Type B pancreatic cell (in vitro differentiated cells): ENCODE measurements at regions not wholly inside any gene's neighbourhood (a gene's known extent, or its start where the extent isn't known, plus 50 kb on each side); places are given as distances from the start of the nearest gene placed in this dataset.

Source experiments
- DNase-seq: peaks from one replicate; pipeline ENCODE4 v3.0.0; 2021; ENCODE audit warnings: mixed read lengths; ENCODE audit not compliant: unreplicated experiment; ENCODE audit errors: extremely low spot score
- H3K27ac Mint-ChIP-seq: 2 replicates; pipeline ENCODE4 v1.8.0; 2021; ENCODE audit warnings: mild to moderate bottlenecking, mixed read lengths
- H3K27me3 Mint-ChIP-seq: 2 replicates; pipeline ENCODE4 v1.8.0; 2021; ENCODE audit warnings: mixed read lengths
- H3K36me3 Mint-ChIP-seq: 2 replicates; pipeline ENCODE4 v1.8.0; 2021; ENCODE audit warnings: mixed read lengths
- H3K4me1 Mint-ChIP-seq: one replicate; pipeline ENCODE4 v1.8.0; 2021; ENCODE audit warnings: mixed read lengths; ENCODE audit not compliant: unreplicated experiment
- H3K4me3 Mint-ChIP-seq: 2 replicates; pipeline ENCODE4 v1.8.0; 2021; ENCODE audit warnings: mild to moderate bottlenecking, mixed read lengths
- H3K9me3 Mint-ChIP-seq: 2 replicates; pipeline ENCODE4 v1.8.0; 2021; ENCODE audit warnings: mixed read lengths
- TF ChIP-seq, protein P1 (sequence below): fragments of 200-600 bp; sonication (generic); conservative IDR thresholded peaks from 2 replicates; pipeline ENCODE4 v1.5.0; 2021; ENCODE audit warnings: antibody characterized with exemption, mild to moderate bottlenecking

DNA sequence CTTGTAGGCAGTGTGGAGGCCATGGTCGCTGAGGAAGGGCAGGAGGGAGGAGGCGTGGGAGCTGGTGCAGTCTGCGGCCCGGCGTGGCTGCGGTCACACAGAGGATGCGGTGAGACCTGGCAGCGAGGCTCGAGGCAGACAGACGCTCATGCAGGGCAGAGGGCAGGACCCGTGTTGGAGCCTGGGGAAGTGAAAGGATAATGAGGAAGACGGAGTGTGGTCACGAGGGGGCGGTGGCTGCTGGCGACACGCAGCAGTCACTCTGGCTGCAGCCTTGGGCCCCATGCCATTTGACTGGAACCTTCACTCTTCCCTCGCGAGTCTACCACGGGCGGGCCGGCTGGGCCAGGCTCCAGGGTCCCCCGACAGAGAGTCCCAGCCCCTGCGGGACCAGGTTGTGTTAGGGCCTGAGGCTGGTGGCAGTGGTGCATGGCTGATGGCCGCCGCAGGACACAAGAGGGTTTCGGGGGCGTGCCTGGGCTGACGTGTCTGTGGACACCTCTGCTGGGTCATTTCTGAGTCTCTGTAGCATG lies 68.8 kb upstream of the HGFAC start:
- TF ChIP-seq, protein P1, sequence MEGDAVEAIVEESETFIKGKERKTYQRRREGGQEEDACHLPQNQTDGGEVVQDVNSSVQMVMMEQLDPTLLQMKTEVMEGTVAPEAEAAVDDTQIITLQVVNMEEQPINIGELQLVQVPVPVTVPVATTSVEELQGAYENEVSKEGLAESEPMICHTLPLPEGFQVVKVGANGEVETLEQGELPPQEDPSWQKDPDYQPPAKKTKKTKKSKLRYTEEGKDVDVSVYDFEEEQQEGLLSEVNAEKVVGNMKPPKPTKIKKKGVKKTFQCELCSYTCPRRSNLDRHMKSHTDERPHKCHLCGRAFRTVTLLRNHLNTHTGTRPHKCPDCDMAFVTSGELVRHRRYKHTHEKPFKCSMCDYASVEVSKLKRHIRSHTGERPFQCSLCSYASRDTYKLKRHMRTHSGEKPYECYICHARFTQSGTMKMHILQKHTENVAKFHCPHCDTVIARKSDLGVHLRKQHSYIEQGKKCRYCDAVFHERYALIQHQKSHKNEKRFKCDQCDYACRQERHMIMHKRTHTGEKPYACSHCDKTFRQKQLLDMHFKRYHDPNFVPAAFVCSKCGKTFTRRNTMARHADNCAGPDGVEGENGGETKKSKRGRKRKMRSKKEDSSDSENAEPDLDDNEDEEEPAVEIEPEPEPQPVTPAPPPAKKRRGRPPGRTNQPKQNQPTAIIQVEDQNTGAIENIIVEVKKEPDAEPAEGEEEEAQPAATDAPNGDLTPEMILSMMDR, result no peak
- H3K9me3 Mint-ChIP-seq, result peaks cover 2% of the 10 kb centered on the region
- peaks cover 22% of the 10 kb centered on the region for H3K4me1 Mint-ChIP-seq
- peaks cover under 1% of the 10 kb centered on the region for H3K36me3 Mint-ChIP-seq
- H3K27me3 Mint-ChIP-seq, result no peaks in the 10 kb centered on the region
- DNase-seq, result no peak
- H3K4me3 Mint-ChIP-seq, result no peak overlapping the region
- no peak overlapping the region for H3K27ac Mint-ChIP-seq

DNA sequence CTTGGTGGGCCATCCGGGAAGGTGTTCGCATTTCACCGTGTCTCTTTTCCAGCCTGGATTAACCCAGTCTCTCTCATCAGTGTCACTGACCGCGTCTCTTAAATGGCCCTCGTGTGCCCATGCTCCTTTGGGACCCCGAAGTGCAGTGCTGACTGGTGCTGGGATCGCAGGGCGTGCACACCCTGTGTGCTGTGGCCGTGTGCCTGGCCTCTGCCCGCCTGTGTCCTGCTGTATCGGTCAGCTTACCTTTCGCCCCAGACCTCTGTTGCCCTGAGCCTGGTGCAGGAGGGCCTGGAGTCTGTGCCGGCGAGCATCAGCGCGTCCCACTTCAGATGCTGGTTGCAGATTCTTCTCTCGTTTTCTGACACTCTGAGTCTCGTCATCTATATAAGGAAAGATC lies 68.3 kb upstream of the HGFAC start:
- Mint-ChIP-seq H3K4me3 (no peak overlapping the region), H3K4me1 (peaks cover 22% of the 10 kb centered on the region), H3K27ac (no peak overlapping the region), H3K27me3 (no peaks in the 10 kb centered on the region), H3K36me3 (peaks cover 4% of the 10 kb centered on the region), H3K9me3 (peaks cover 5% of the 10 kb centered on the region)
- no peak for DNase-seq
- TF ChIP-seq, protein P1, result no peak

DNA sequence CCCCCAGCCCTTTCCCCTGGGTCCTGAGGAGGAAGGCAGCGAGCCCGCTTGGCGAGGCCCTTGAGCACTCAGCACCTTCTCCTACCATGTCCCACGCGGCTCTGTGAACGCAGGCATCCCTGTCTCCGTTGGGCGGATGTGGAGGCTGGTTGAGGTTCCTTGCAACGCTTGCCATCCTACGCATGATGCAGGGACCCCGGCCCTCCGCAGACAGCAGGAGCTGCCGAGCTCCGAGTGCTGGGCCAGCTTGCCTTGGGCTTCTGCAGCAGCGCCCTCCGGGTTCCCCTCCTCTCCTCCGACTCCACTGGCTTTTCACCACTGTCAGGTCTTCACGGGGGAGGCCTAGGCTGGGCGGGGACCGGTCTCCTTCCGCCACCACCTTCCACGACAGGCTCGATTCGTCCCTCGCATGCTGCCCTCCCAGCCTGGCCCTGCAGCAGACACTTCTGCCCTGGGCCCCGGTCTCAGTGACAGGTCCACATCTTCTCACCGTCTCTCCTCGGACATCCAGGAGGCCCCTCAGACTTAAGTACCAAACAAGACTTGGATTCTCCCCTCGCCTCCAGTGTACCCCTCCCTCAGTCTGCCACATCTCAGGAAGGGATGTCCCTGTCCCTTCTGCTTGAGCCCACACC lies 67.6 kb upstream of the HGFAC start:
- peaks cover 22% of the 10 kb centered on the region for H3K4me1 Mint-ChIP-seq
- no peak for DNase-seq
- peaks cover 9% of the 10 kb centered on the region for H3K9me3 Mint-ChIP-seq
- TF ChIP-seq, protein P1, result no peak
- H3K27ac Mint-ChIP-seq, result no peak overlapping the region
- H3K4me3 Mint-ChIP-seq, result no peak overlapping the region
- H3K36me3 Mint-ChIP-seq, result peaks cover 11% of the 10 kb centered on the region
- H3K27me3 Mint-ChIP-seq, result no peaks in the 10 kb centered on the region

DNA sequence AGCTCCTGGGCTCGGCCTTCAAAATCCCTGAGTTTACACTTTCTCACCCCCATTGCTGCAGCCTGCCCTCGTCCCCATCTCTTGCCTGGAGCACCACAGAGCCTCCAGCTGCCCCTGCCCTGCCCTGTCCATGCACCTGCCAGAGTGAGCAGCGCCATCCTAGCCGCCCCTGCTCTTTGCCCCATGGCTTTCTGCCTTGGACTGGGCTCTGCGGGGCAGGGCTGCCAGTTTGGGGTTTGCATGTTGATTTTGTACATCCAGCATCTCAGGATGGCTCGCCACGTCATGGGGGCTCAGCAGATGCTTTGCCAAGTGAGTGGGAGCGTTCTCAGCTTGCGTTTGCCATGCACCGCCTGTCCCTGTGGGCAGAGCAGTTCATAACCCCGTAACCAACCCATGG lies 67.1 kb upstream of the HGFAC start:
- peaks cover 10% of the 10 kb centered on the region for H3K9me3 Mint-ChIP-seq

DNA sequence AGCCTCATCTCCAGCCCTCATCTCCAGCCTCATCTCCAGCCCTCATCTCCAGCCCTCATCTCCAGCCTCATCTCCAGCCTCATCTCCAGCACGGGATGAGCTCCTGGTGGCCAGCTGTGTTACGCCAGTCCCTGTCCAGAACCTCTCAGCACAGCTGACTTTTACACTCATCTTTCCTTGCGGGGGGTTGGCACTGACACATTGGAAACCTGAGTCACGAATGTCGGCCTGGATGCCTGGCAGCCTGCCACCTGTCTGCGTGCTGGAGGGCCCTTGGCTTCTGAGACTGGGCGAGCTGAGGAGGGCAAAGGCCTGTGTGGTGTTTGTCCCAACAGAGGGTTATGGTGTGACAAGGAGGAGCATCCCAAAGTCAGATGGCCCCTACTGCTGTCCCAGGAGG lies 66.1 kb upstream of the HGFAC start:
- peaks cover 20% of the 10 kb centered on the region for H3K36me3 Mint-ChIP-seq
- no peaks in the 10 kb centered on the region for H3K27me3 Mint-ChIP-seq
- H3K4me1 Mint-ChIP-seq, result peaks cover 12% of the 10 kb centered on the region
- H3K9me3 Mint-ChIP-seq, result peaks cover 10% of the 10 kb centered on the region
- no peak overlapping the region for H3K27ac Mint-ChIP-seq
- H3K4me3 Mint-ChIP-seq, result no peak overlapping the region
- TF ChIP-seq, protein P1, result no peak
- no peak for DNase-seq

More for the DNA sequence above, 67.1 kb upstream of the HGFAC start:
- DNase-seq, result no peak
- TF ChIP-seq, protein P1, result no peak
- no peak overlapping the region for H3K4me3 Mint-ChIP-seq
- H3K27ac Mint-ChIP-seq, result no peak overlapping the region
- H3K4me1 Mint-ChIP-seq, result peaks cover 18% of the 10 kb centered on the region
- H3K36me3 Mint-ChIP-seq, result peaks cover 16% of the 10 kb centered on the region
- no peaks in the 10 kb centered on the region for H3K27me3 Mint-ChIP-seq
